Type B pancreatic cell (in vitro differentiated cells): ENCODE measurements at regions not wholly inside any gene's neighbourhood (a gene's known extent, or its start where the extent isn't known, plus 50 kb on each side); places are given as distances from the start of the nearest gene placed in this dataset.

Experiments
- DNase-seq: peaks from one replicate; pipeline ENCODE4 v3.0.0; 2021; ENCODE audit warnings: mixed read lengths; ENCODE audit not compliant: unreplicated experiment; ENCODE audit errors: extremely low spot score
- H3K27ac Mint-ChIP-seq: 2 replicates; pipeline ENCODE4 v1.8.0; 2021; ENCODE audit warnings: mild to moderate bottlenecking, mixed read lengths
- H3K27me3 Mint-ChIP-seq: 2 replicates; pipeline ENCODE4 v1.8.0; 2021; ENCODE audit warnings: mixed read lengths
- H3K36me3 Mint-ChIP-seq: 2 replicates; pipeline ENCODE4 v1.8.0; 2021; ENCODE audit warnings: mixed read lengths
- H3K4me1 Mint-ChIP-seq: one replicate; pipeline ENCODE4 v1.8.0; 2021; ENCODE audit warnings: mixed read lengths; ENCODE audit not compliant: unreplicated experiment
- H3K4me3 Mint-ChIP-seq: 2 replicates; pipeline ENCODE4 v1.8.0; 2021; ENCODE audit warnings: mild to moderate bottlenecking, mixed read lengths
- H3K9me3 Mint-ChIP-seq: 2 replicates; pipeline ENCODE4 v1.8.0; 2021; ENCODE audit warnings: mixed read lengths
- CTCF ChIP-seq: fragments of 200-600 bp; sonication (generic); conservative IDR thresholded peaks from 2 replicates; pipeline ENCODE4 v1.5.0; 2021; ENCODE audit warnings: antibody characterized with exemption, mild to moderate bottlenecking

- H3K9me3 Mint-ChIP-seq = peaks cover 8% of the 10 kb centered on the region
- H3K36me3 Mint-ChIP-seq = no peaks in the 10 kb centered on the region
- no peak for DNase-seq
- no peak for TF ChIP-seq CTCF
- no peak overlapping the region for H3K27ac Mint-ChIP-seq
- peaks cover 47% of the 10 kb centered on the region for H3K4me1 Mint-ChIP-seq
- H3K4me3 Mint-ChIP-seq = no peak overlapping the region
- no peaks in the 10 kb centered on the region for H3K27me3 Mint-ChIP-seq
Observed at GRCh38 chr3:177731644-177732268, 534.5 kb upstream of the TBL1XR1 start.

- H3K27ac Mint-ChIP-seq = no peak overlapping the region
- peaks cover 7% of the 10 kb centered on the region for H3K9me3 Mint-ChIP-seq
- H3K4me3 Mint-ChIP-seq = no peak overlapping the region
- H3K36me3 Mint-ChIP-seq = peaks cover 3% of the 10 kb centered on the region
- H3K27me3 Mint-ChIP-seq = no peaks in the 10 kb centered on the region
- DNase-seq = no peak
- TF ChIP-seq CTCF = no peak
- H3K4me1 Mint-ChIP-seq = peaks cover 42% of the 10 kb centered on the region
Observed at GRCh38 chr3:177733233-177733632, 536.0 kb upstream of the TBL1XR1 start.

GRCh38 chr3:177733936-177734335 is 536.7 kb upstream of the TBL1XR1 start:
- no peak for DNase-seq
- peaks cover 3% of the 10 kb centered on the region for H3K36me3 Mint-ChIP-seq
- H3K4me1 Mint-ChIP-seq = peaks cover 39% of the 10 kb centered on the region
- no peak for TF ChIP-seq CTCF
- no peak overlapping the region for H3K27ac Mint-ChIP-seq
- no peak overlapping the region for H3K4me3 Mint-ChIP-seq
- H3K9me3 Mint-ChIP-seq = no peaks in the 10 kb centered on the region
- no peaks in the 10 kb centered on the region for H3K27me3 Mint-ChIP-seq

- no peak for DNase-seq
- TF ChIP-seq CTCF = no peak
- Mint-ChIP-seq H3K9me3 (no peaks in the 10 kb centered on the region), H3K4me1 (peaks cover 38% of the 10 kb centered on the region), H3K27ac (no peak overlapping the region), H3K4me3 (no peak overlapping the region), H3K36me3 (peaks cover 3% of the 10 kb centered on the region), H3K27me3 (no peaks in the 10 kb centered on the region)
Observed at GRCh38 chr3:177735431-177735830, 538.1 kb upstream of the TBL1XR1 start.

- H3K27ac Mint-ChIP-seq = no peak overlapping the region
Observed at GRCh38 chr3:177739461-177739860, 542.2 kb upstream of the TBL1XR1 start.

More at GRCh38 chr3:177739461-177739860, 542.2 kb upstream of the TBL1XR1 start:
- H3K4me3 Mint-ChIP-seq = no peak overlapping the region
- H3K9me3 Mint-ChIP-seq = no peaks in the 10 kb centered on the region
- no peak for TF ChIP-seq CTCF
- peaks cover 3% of the 10 kb centered on the region for H3K36me3 Mint-ChIP-seq
- peaks cover 11% of the 10 kb centered on the region for H3K4me1 Mint-ChIP-seq
- no peak for DNase-seq
- no peaks in the 10 kb centered on the region for H3K27me3 Mint-ChIP-seq
